Tibial nerve (tissue), 4 donors: ENCODE measurements at regions not wholly inside any gene's neighbourhood (a gene's known extent, or its start where the extent isn't known, plus 50 kb on each side); places are given as distances from the start of the nearest gene placed in this dataset.

ENCODE experiments used
- EP300 ChIP-seq, 2 donors: sonication (generic); formaldehyde crosslinking; IDR thresholded peaks; one replicate each; pipeline ENCODE4 v1.6.1; 2017; ENCODE audit warnings: antibody characterized with exemption in 2 of 2, mild to moderate bottlenecking in 1 of 2
- TF ChIP-seq, protein P1 (sequence below), 5 experiments: fragments of 200-600 bp in 3 of 5; fragments of 450-650 bp in 2 of 5; sonication (generic) in 3 of 5; IDR thresholded peaks; one replicate each; pipeline ENCODE4 v1.5.1; 2016 to 2019; ENCODE audit warnings: antibody characterized with exemption in 5 of 5, mild to moderate bottlenecking in 3 of 5, moderate library complexity in 2 of 5

DNA sequence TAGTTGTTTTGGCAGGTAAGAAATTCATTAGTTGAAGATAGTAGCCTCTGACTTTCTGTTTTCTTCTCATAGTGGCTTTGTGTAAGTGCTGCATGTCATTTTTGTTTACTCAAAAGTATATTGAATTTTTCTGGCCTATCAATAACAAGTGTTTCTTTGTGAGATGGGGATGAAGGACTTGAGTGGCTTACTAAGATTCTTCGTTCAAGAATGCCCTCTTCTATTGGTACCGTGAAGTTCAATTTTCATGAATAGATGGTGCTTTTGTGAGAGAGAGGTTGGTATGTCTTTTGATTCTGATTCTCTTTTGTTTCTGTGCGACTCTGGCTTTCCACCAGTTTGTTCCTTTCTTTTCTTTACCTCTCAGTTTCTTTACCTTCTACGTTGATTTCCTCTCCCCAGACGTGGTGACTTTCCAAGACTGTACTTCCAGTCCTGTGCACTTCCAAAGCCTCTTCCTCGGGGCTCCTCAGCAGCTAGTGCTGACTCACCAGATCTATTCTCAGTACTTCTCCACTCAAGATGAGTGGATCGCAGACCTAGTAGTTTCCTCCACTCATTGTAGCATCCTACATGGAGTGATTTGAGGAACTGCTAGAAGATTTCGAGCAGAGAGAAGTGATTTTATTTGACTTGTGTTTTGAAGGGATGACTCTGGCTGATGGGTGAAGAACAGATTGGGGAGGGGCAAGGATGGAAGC, 82.0 kb upstream of the EPHB3 start:
- TF ChIP-seq, protein P1, sequence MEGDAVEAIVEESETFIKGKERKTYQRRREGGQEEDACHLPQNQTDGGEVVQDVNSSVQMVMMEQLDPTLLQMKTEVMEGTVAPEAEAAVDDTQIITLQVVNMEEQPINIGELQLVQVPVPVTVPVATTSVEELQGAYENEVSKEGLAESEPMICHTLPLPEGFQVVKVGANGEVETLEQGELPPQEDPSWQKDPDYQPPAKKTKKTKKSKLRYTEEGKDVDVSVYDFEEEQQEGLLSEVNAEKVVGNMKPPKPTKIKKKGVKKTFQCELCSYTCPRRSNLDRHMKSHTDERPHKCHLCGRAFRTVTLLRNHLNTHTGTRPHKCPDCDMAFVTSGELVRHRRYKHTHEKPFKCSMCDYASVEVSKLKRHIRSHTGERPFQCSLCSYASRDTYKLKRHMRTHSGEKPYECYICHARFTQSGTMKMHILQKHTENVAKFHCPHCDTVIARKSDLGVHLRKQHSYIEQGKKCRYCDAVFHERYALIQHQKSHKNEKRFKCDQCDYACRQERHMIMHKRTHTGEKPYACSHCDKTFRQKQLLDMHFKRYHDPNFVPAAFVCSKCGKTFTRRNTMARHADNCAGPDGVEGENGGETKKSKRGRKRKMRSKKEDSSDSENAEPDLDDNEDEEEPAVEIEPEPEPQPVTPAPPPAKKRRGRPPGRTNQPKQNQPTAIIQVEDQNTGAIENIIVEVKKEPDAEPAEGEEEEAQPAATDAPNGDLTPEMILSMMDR (IDR thresholded peaks at IDR 0.05), result no peak
- TF ChIP-seq EP300 (IDR thresholded peaks at IDR 0.05), result peak in 1 of 2 donors; percentile 27
